G401 (cell line): ENCODE measurements at regions not wholly inside any gene's neighbourhood (a gene's known extent, or its start where the extent isn't known, plus 50 kb on each side); places are given as distances from the start of the nearest gene placed in this dataset.
"Not testable (repeated sequence)": the region's sequence is repeated elsewhere in the genome, so short reads cannot be mapped to it uniquely, and the experiment has no call there.

ENCODE experiments used
- DNase-seq: peaks from one replicate; pipeline ENCODE4 v3.0.0-alpha.2; 2015; ENCODE audit warnings: low spot score
- in situ Hi-C: cut with HindIII; loops from 2 replicates; pipeline ENCODE4 v1.10.0; 2016; ENCODE audit warnings: low sequenced_read_pairs, mixed read lengths

DNA sequence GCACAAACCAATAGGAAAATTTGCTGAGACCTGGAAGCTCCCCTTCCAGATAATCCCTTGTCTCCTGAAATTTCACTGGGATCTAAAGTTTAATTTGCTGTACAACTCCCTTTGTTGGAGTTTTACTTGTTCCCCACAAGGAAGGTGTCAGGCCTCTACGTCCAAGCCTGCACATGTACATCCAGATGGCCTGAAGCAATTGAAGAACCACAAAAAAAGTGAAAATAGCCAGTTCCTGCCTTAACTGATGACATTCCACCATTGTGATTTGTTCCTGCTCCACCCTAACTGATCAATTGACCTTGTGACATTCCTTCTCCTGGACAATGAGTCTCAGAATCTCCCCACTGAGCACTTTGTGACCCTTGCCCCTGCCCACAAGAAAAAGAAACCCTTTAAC lies 716.0 kb upstream of the PCDH20 start:
- in situ Hi-C loops, result no loop called here

DNA sequence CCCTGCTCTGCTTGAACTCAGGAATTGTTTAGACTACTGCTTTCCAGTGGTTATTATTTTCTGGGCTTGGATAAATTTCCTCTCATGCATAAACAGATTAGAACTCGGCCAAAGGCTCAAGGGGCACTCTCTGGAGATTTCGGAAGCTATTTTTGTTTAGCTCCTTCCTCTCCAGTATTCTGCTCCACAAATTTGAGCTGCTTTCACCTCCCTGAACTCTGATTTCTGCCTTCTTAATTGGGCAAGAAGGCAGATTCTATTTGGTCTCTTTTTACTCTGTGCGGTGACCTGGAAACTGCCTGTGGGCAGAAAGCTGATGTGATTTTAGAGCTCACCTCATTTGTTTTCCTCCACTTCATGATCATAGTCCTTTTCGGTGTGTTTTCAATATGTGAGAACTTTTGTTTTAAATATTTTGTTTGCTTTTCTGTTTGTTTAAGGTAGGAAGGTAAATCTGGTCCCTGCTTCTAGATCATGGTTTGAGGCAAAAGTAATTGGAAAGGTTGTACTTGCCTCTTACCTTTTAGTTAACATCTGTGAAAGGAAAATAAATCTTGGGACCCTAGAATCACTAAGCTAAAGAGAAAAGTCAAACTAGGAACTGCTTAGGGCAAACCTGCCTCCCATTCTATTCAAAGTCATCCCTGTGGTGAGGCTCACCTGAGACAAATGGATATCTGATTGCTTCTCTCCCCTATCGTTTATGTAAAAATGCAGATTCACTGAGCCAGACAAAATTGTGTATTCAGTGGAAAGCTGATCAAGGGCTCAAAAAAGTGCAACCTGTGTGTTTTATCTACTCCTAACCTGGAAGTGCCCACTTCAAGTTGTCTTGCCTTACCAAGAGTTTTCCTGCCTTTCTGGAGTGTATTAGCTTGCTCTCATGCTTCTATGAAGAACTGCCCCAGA lies 714.7 kb upstream of the PCDH20 start:
- in situ Hi-C loops, result no loop called here
- DNase-seq, result no peak

More for the DNA sequence above, 716.0 kb upstream of the PCDH20 start:
- no peak for DNase-seq

DNA sequence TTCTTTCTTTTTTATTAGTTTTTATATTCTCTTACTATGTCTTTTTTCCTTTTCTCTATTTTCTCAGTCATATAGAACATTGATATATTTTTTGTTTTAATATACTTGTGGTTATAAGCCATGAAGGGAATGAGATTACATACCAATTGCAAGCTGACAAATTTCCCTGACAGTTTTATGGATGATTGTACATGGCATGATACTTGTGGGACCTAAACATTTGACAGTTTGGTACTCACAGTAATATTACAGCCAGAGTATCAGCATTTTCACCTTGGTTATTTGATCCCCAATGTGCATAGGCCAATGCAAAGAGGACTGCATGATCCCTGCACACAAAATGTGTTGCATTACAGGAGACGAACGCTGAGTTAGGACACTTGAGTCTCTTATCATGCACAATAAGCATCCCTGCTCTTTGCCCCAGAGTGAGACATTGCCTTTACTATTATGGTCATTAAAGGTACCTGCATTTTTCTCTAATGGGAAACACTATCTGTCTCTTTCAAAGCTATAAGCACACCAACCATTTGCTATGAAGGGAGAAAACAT lies 713.4 kb upstream of the PCDH20 start:
- no peak for DNase-seq
- in situ Hi-C loops, result no loop called here

DNA sequence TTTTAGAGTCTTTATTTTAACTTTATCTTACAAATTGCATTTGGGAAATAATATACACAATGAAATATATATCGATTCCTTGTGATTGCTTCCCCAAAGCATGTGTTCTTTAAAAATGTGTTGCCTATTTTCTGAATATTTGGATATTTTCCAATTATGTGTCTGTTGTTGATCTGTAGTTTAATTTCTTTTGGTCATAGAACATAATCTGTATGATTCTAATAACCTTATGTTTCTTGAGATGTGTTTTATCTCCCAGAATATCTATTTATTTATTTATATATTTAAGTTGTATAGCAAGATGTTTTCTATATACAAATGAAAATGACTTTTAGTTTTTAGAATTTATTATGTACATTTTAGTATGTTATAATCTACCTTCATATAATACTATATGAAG lies 710.8 kb upstream of the PCDH20 start:
- no peak for DNase-seq
- in situ Hi-C loops, result no loop called here

DNA sequence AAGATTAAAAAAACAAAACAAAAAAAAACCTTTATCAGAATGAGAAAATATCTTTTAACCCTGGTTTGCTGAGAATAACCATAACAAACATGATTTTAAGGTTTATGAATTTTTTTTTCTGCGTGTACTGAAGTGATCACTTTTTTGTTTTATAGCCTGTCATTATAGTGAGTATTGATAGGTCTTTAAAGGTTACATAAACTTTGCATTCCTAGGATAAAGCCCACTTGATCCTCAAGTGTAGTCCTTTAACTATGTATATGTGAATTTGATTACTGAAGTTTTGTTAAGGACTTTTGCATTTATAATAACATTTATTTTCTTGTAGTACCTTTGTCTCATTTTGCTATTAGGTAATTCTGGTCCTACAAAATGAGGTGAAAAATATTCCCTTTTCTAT lies 709.8 kb upstream of the PCDH20 start:
- in situ Hi-C loops, result no loop called here
- no peak for DNase-seq

DNA sequence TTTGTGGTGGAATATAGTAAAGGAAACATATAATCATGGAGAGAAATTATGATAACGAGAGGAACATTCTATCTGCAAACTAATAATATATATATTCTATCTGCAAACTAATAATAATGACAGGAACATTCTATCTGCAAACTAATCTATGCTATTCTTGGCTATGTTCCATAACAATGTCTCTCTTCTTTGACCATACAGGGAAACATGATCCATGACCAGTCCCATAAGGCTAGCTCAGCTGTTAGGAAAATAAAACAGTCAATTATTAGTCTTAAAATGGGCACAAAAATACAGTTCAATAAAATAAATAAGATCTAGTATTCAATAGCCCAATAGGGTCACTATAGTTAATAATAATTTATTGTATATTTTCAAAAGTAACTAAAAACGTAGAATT lies 707.8 kb upstream of the PCDH20 start:
- in situ Hi-C loops, result no loop called here
- no peak for DNase-seq

DNA sequence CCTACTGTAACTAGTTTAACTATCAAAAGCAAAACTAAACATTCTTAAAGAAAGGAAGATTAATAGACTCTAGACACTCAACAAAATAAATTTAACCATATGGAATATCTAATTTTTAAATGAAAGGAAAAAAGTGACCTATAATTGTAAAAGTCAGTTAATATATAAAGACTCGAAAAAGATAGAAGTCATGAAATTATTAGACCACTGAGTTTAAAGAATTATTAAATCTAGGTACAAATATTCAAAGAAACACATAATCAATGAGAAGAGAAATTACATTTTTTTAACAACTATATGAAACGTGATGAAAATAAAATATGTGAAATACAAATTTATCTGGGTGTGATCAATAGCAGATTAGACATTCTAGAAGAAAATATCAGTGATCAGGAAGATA lies 706.8 kb upstream of the PCDH20 start:
- no peak for DNase-seq
- in situ Hi-C loops, result no loop called here

DNA sequence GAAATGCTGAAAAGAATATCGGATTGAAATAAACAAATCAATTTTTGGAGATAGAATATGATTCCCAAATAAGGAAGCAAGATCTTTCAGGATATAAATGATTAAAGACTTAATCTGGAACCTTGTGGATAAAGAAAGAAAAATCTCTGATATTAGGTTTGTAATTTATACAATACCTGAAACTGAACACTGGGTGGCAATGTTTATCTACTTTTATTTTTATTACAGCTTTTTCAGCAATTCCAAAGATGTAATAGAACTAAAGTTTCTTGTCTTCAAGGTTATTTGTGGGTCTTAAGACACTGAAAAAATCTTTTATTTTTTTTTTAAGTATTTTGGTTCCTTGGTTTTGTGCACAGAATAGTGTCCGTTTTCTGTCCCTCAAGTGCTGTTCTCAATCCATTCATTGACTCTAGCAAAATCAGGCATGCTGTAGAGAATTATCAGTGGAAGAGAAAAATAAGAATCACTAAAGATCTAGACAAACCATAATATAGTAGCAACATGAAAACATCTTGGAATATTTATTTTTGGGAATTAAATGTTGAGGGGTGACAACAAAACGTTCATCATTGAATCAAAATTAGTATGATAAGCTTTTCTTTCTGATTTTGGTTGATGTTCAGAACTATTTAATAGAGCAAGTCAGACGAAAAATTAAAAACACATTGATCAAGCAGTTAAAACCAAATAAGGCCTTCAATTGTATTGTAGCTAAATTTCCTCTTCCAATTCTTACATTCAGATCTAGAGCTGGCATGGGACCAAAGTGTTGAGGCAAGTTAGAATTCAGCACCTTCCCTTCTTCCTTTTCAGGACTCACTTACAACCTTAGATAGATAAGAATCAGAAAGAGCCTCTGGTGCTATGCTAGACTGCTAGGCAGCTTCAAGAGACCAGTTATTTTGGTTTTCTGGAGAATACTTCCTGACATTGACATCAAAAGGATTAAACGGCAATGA lies 704.4 kb upstream of the PCDH20 start:
- in situ Hi-C loops, result no loop called here
- no peak for DNase-seq

DNA sequence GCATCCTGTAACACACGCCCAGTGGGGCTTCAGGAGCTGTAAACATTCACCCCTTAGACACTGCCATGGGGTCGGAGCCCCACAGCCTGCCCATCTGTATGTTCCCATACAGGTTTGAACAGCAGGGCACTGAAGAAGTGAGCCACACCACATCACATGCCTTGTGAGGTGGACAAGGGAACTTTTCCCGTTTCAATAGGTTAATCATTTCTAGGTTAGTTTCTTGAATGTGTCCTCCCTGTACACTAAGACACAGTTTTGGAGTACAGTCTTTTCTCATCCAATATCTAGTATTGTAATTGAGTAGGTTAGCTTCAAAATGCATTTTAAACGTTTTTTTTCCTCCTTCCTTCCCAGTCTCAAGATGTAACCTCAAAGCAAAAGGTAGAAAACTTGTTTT lies 700.2 kb upstream of the PCDH20 start:
- no peak for DNase-seq
- in situ Hi-C loops, result no loop called here

DNA sequence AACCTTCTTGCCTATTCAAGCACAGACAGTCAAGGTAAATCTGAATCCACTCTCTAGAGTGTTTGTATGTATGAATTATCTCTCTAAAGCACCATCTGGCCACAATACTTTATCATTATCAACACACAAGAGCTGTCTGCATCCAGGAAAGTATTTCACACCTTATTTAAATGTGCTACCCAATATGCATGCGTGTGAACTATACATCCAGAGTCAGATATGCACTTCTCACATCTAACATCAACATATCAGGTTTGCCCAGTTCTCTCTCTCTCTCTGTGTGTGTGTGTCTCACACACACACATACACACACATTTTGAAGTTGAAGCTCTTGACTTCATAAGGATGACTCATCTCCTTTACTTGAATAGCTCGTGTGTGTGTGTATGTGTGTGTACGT lies 697.5 kb upstream of the PCDH20 start:
- in situ Hi-C loops, result no loop called here
- no peak for DNase-seq

DNA sequence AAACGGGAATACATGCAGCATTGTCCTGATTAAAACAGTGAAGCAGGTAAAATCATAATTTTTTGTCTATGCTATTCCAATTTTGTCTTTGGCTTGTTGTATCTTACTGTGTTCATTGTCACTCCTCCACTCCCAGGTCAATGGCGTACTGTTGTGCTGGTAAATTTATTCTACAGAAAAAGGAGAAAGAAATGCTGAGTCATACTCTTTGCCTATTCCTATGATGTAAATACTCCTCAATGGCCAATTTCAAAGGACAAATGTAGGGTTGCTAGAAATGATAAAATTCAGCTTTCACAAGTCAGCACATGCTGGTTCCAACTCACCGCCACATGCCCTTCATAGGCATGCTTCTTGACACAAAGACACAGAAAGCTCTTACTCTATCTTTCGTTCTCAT lies 694.4 kb upstream of the PCDH20 start:
- in situ Hi-C loops, result no loop called here
- no peak for DNase-seq

DNA sequence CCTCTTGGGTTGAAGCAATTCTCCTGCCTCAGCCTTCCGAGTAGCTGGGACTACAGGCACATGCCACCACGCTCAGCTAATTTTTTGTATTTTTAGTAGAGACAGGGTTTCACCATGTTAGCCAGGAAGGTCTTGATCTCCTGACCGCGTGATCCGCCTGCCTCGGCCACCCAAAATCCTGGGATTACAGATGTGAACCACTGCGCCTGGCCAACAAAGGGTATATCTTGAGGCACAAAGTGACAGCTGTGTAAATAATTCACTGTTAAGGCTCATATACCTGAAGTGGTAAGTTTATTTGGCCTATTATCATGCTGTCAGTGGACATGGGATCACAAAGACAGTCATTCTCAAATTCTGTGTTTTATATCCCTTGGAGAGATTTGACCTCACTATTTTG lies 688.5 kb upstream of the PCDH20 start:
- in situ Hi-C loops, result not testable (repeated sequence)

DNA sequence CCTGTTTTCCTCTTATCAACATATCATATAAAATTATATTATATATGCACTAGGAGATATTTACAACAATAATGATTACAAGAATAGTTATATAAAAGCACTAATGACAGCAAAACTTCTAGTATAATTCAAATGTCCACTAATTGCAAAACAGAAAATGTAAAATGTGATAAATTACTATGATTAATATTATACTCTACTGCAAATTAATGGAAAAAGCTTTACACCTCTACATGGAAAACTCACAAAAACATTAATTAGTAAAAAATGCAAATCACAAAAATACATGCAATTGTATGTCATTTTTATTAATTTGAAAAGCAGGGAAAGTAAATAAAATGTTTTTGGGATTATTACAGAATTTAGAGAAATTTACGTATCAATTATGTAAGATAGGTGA lies 681.0 kb upstream of the PCDH20 start:
- in situ Hi-C loops, result no loop called here

More for the DNA sequence above, 688.5 kb upstream of the PCDH20 start:
- not testable (repeated sequence) for DNase-seq

DNA sequence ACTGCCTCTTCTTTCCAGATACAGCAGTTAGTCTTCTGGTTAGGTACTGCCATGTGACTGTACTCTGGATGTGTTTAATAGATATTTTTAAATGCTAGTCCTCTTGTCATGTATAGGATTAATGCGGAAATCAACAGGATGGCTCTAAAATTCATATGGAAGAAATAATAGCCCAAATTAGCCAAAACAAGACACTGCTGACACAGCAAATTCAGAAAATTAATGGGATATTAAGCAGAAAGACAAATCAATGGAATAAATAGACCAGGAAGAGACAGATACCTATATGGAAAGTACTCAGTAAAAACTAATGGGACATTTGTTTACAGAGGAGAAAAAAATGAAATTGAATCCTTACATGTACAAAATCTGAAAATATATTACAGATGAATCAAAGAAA lies 679.3 kb upstream of the PCDH20 start:
- in situ Hi-C loops, result no loop called here
- DNase-seq, result no peak

More for the DNA sequence above, 681.0 kb upstream of the PCDH20 start:
- DNase-seq, result no peak

DNA sequence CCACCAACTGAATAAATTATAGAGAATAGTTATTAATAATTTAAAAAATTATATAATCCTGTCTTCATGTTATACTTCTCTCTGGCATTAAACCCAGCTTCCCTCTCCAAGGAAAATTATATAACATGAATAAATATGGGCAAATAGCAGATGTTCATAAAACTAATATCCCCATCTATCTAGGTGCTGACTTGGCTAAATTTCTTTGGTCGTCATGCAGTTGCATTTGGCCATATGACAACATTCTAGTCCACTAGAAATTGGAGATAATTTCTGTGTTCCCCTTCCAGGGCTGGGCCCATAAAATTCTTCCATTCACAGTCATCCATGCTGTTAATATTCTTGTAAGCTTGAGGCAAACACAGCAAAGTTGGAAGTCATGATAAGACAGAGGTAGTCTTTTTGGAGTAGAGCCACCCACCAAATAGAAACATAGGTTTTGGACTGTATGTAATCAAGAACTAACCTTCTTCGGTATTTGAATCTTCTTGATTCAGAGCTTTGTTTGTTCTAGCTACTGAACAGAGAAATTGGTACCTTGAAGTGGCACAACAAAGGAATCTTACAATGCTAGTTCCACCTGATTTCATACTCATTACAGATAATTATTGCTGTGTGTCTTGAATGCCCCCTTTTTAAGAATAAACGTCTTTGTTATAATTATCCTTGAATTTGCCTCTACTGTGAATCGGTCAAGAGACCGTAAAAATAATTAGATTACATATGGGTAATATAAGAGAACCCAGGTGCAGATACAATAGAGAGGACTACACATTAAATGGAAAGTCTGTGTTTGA lies 678.5 kb upstream of the PCDH20 start:
- DNase-seq, result no peak
- in situ Hi-C loops, result no loop called here

DNA sequence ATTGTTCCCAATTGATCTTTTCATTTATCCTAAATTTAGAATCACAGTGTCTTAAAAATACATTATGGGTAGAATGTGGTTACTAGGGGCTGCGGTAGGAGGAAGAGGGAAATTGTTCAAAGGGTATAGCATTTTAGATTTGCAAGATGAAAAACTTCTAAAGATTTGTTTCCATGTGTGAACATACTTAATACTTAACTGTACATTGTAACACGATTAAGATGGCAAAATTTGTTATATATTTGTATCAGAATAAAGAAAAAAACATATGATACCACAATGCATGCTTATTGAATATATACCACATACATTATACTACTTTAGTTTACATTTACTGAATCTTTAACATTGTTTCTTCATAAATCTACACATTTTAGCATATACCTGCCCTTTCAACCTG lies 677.3 kb upstream of the PCDH20 start:
- no peak for DNase-seq
- in situ Hi-C loops, result no loop called here

DNA sequence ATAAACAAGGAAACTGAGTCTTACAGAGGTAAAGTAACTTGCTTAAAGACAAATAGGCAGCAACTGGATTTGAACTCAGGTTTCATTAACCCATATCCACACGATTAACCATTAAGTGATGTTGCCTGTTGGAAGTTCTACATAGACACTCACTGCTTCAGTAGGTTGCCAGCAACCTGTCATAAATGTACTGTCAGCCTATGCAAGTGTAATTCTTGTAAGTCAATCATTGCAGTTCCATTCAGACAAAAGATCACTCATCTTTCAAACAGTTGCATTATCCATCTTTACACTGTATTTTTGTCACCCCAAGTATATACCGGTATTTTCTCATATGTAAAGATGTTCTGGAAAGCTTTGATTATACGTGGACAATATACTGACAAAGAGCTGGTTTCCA lies 676.9 kb upstream of the PCDH20 start:
- in situ Hi-C loops, result no loop called here
- DNase-seq, result no peak

DNA sequence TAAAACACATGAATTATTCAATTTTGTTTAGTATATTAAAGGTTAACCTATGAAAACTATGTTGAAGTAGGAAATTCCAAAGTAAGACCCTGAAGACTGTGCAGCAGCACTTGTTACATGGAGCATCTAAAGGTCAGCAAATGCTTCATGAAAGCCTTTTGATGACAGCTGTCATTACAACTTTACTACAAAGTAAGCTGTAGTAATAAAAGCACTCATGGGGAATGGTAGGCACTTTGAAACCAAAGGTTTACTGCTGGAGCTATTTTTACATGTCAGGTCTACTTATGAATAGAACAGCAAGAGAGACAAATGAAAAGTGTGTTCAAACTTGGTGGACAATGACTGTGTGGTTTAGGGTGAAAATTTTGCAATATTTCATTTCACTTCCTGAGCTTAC lies 672.5 kb upstream of the PCDH20 start:
- in situ Hi-C loops, result no loop called here
- DNase-seq, result no peak

DNA sequence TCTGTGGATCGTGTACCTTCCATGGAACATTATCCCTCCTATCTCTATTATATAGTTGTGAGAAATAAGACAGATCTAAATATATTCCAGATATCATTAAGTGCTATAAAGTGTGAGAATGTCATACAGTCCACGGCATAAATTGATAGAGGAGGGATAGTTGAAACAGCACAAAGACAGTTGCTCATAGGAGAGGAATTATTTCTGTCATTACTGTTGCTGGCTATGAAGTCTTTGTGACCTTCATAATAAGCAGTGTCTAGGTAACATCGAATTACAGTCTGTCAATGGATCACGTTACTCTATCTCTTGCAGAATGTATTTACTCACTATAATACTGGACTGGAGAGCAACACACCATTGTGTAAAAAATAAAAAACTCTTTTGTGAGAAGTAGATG lies 671.5 kb upstream of the PCDH20 start:
- DNase-seq, result no peak
- in situ Hi-C loops, result no loop called here
